Keratinocyte (primary cell): ENCODE measurements at regions not wholly inside any gene's neighbourhood (a gene's known extent, or its start where the extent isn't known, plus 50 kb on each side); places are given as distances from the start of the nearest gene placed in this dataset.

Source experiments
- DNase-seq: peaks from one replicate; pipeline ENCODE4 v3.0.0-alpha.2; 2011; ENCODE audit warnings: low read depth, missing footprints, low spot score
- FAIRE-seq: peaks from 2 replicates; lab custom pipeline; 2011; peaks lifted over from hg19 to GRCh38; lab: Jason Lieb, UNC
- H2AFZ ChIP-seq: 2 replicates; pipeline ENCODE4 v1.6.0; 2012; ENCODE audit warnings: low read length, control low read depth, inconsistent platforms; ENCODE audit not compliant: control insufficient read depth
- H3K27ac ChIP-seq: 2 replicates; pipeline ENCODE4 v1.5.1; 2011; ENCODE audit warnings: low read length; ENCODE audit not compliant: control insufficient read depth, insufficient read depth
- H3K27me3 ChIP-seq: 3 replicates; pipeline ENCODE4 v1.6.0; 2011; ENCODE audit warnings: low read length; ENCODE audit not compliant: control insufficient read depth, insufficient read depth; ENCODE audit errors: extremely low read depth
- H3K36me3 ChIP-seq, 2 experiments: 2 replicates in 1 of 2; 3 replicates in 1 of 2; pipeline ENCODE4 v1.5.1; 2011; ENCODE audit warnings: low read length in 2 of 2, mild to moderate bottlenecking in 1 of 2; ENCODE audit not compliant: control insufficient read depth in 2 of 2, insufficient read depth in 2 of 2; ENCODE audit errors: extremely low read depth in 1 of 2
- H3K4me1 ChIP-seq: 3 replicates; pipeline ENCODE4 v1.5.1; 2011; ENCODE audit warnings: low read length; ENCODE audit not compliant: control insufficient read depth, insufficient read depth; ENCODE audit errors: extremely low read depth
- H3K4me2 ChIP-seq: 3 replicates; pipeline ENCODE4 v1.6.0; 2011; ENCODE audit warnings: low read depth, low read length; ENCODE audit not compliant: control insufficient read depth, insufficient read depth; ENCODE audit errors: extremely low read depth
- H3K4me3 ChIP-seq, 3 experiments: fragments of 200-600 bp in 1 of 3; sonication (generic) in 1 of 3; 2 replicates in 2 of 3; 3 replicates in 1 of 3; pipeline ENCODE4 v1.5.1; 2011 to 2016; ENCODE audit warnings: low read length in 3 of 3, mild to moderate bottlenecking in 3 of 3, control low read depth in 2 of 3, inconsistent platforms in 1 of 3, low read depth in 1 of 3, mixed read lengths in 1 of 3, mixed run types in 1 of 3, moderate library complexity in 1 of 3; ENCODE audit not compliant: control insufficient read depth in 2 of 3, insufficient read depth in 2 of 3; ENCODE audit errors: extremely low read depth in 1 of 3
- H3K79me2 ChIP-seq: 2 replicates; pipeline ENCODE4 v1.6.0; 2012; ENCODE audit warnings: low read length; ENCODE audit not compliant: control insufficient read depth, insufficient read depth
- H3K9ac ChIP-seq: 3 replicates; pipeline ENCODE4 v1.6.0; 2011; ENCODE audit warnings: low read length; ENCODE audit not compliant: control insufficient read depth, insufficient read depth; ENCODE audit errors: extremely low read depth
- H3K9me1 ChIP-seq: 3 replicates; pipeline ENCODE4 v1.6.0; 2011; ENCODE audit warnings: low read length; ENCODE audit not compliant: control insufficient read depth, insufficient read depth; ENCODE audit errors: extremely low read depth
- H3K9me3 ChIP-seq: 2 replicates; pipeline ENCODE4 v1.5.1; 2012; ENCODE audit warnings: low read depth, low read length; ENCODE audit not compliant: control insufficient read depth
- H4K20me1 ChIP-seq: 3 replicates; pipeline ENCODE4 v1.6.0; 2011; ENCODE audit warnings: low read length; ENCODE audit not compliant: control insufficient read depth, insufficient read depth; ENCODE audit errors: extremely low read depth
- EZH2 ChIP-seq: IDR thresholded peaks from one replicate; pipeline ENCODE4 v1.6.1; 2012; ENCODE audit warnings: inconsistent platforms, mild to moderate bottlenecking, low read length, moderate library complexity
- dilution Hi-C: fragments of 300-500 bp; cut with MboI; formaldehyde crosslinking; loops from one replicate; pipeline ENCODE4 v1.7.0; 2020; ENCODE audit warnings: low sequenced_read_pairs; ENCODE audit not compliant: extremely low pct_ligation_motif_present
- TF ChIP-seq, protein P1 (sequence below), 3 experiments: IDR thresholded peaks in 1 of 3; conservative IDR thresholded peaks in 1 of 3; optimal IDR thresholded peaks in 1 of 3; 2 replicates in 2 of 3; 3 replicates in 1 of 3; pipeline versions ENCODE3 to v1.5.1; 2011; ENCODE audit warnings: low read length in 3 of 3, mild to moderate bottlenecking in 3 of 3, moderate library complexity in 2 of 3, control low read depth in 1 of 3, inconsistent platforms in 1 of 3; ENCODE audit not compliant: insufficient read depth in 2 of 3; ENCODE audit errors: extremely low read depth in 1 of 3

DNA sequence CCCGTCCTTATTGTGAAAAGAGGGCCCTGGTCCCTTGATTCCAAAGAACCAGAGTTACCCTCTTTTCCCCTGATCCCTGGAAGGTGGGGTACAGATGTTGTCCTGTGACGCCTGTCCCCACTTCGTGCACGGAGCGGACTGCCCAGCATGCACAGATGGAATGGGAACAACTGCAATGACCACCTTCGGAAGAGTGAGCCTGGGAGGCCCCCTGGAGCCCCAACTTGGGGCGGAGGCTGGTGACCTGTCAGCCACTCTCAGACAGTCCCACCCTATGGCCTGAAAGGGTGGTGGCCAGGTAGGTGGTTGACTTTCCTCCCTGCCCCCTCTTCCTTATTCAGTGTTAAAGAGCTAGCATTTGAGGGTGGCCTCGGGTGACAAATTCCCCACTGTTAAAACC, 196.6 kb upstream of the GALNT17 start:
- no peaks in the 10 kb centered on the region for H3K36me3 ChIP-seq
- no peak overlapping the region for H2AFZ ChIP-seq
- no peak overlapping the region for H3K9ac ChIP-seq
- DNase-seq (no peak), FAIRE-seq (no peak)
- no peaks in the 10 kb centered on the region for H4K20me1 ChIP-seq
- H3K79me2 ChIP-seq: no peaks in the 10 kb centered on the region
- H3K9me1 ChIP-seq: no peaks in the 10 kb centered on the region
- dilution Hi-C loops: no loop called here
- H3K27ac ChIP-seq: no peak overlapping the region
- H3K4me2 ChIP-seq: no peak overlapping the region
- no peaks in the 10 kb centered on the region for H3K4me1 ChIP-seq
- no peak overlapping the region for H3K4me3 ChIP-seq
- TF ChIP-seq, protein P1, sequence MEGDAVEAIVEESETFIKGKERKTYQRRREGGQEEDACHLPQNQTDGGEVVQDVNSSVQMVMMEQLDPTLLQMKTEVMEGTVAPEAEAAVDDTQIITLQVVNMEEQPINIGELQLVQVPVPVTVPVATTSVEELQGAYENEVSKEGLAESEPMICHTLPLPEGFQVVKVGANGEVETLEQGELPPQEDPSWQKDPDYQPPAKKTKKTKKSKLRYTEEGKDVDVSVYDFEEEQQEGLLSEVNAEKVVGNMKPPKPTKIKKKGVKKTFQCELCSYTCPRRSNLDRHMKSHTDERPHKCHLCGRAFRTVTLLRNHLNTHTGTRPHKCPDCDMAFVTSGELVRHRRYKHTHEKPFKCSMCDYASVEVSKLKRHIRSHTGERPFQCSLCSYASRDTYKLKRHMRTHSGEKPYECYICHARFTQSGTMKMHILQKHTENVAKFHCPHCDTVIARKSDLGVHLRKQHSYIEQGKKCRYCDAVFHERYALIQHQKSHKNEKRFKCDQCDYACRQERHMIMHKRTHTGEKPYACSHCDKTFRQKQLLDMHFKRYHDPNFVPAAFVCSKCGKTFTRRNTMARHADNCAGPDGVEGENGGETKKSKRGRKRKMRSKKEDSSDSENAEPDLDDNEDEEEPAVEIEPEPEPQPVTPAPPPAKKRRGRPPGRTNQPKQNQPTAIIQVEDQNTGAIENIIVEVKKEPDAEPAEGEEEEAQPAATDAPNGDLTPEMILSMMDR (optimal IDR thresholded peaks at IDR 0.05 in 1 of 3, IDR thresholded peaks at IDR 0.05 in 1 of 3, conservative IDR thresholded peaks at IDR 0.05 in 1 of 3; ENCODE audit: extremely low read depth in 1 of 3, insufficient read depth in 2 of 3, low read length in 3 of 3): no peak
- TF ChIP-seq EZH2: no peak
- H3K9me3 ChIP-seq: no peaks in the 10 kb centered on the region
- no peaks in the 10 kb centered on the region for H3K27me3 ChIP-seq

DNA sequence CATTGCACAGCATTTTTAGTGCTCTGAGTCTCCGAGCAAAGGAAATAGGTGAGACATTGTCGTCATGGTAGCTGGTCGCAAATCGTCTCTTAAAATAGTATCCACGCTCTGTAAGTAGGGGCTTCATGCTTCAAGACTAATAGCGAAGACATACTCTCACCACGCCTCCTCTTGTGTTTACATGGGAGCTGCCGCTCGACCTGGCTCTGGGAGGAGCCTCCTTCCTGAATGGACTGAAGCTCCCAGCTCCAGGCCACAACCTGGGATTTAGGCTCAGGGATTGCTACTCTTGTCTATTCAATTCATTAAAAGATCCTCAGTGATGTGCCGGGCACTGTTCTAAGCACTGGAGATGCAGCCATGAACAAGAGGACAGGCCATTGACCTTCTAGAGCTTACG, 196.1 kb upstream of the GALNT17 start:
- FAIRE-seq: no peak

More for the DNA sequence above, 196.1 kb upstream of the GALNT17 start:
- Histone ChIP-seq H3K27ac (no peak overlapping the region), H3K9me1 (no peaks in the 10 kb centered on the region), H3K79me2 (no peaks in the 10 kb centered on the region), H4K20me1 (no peaks in the 10 kb centered on the region), H3K9ac (no peak overlapping the region), H3K4me3 (no peak overlapping the region), H3K36me3 (no peaks in the 10 kb centered on the region), H3K4me1 (no peaks in the 10 kb centered on the region), H3K27me3 (no peaks in the 10 kb centered on the region), H3K4me2 (no peak overlapping the region), H2AFZ (no peak overlapping the region), H3K9me3 (peaks cover 3% of the 10 kb centered on the region)
- TF ChIP-seq, protein P1 (optimal IDR thresholded peaks at IDR 0.05 in 1 of 3, IDR thresholded peaks at IDR 0.05 in 1 of 3, conservative IDR thresholded peaks at IDR 0.05 in 1 of 3; ENCODE audit: extremely low read depth in 1 of 3, insufficient read depth in 2 of 3, low read length in 3 of 3): no peak
- TF ChIP-seq EZH2: no peak
- no peak for DNase-seq
- dilution Hi-C loops: no loop called here
